Lower lobe of right lung (tissue), 2 donors: ENCODE measurements at regions not wholly inside any gene's neighbourhood (a gene's known extent, or its start where the extent isn't known, plus 50 kb on each side); places are given as distances from the start of the nearest gene placed in this dataset.

Experiments used
- ATAC-seq, 2 donors: fragments of 200-7000 bp; cut with Tn5 transposase; one replicate each; pipeline ENCODE4 v1.9.1; 2020 to 2022; ENCODE audit warnings: mild to moderate bottlenecking in 2 of 2, moderate library complexity in 2 of 2
- DNase-seq: peaks from one replicate; pipeline ENCODE4 v3.0.0-alpha.2; 2020
- H3K27ac ChIP-seq: fragments of 200-600 bp; one replicate; pipeline ENCODE4 v1.8.0; 2022
- H3K27me3 ChIP-seq: fragments of 200-600 bp; one replicate; pipeline ENCODE4 v1.8.0; 2022; ENCODE audit warnings: low read depth
- H3K36me3 ChIP-seq: fragments of 200-600 bp; one replicate; pipeline ENCODE4 v1.8.0; 2022; ENCODE audit warnings: mild to moderate bottlenecking
- H3K4me1 ChIP-seq: fragments of 200-600 bp; one replicate; pipeline ENCODE4 v1.8.0; 2022
- H3K4me3 ChIP-seq: fragments of 200-600 bp; one replicate; pipeline ENCODE4 v1.8.0; 2022; ENCODE audit warnings: mild to moderate bottlenecking
- H3K9me3 ChIP-seq: fragments of 200-600 bp; one replicate; pipeline ENCODE4 v1.8.0; 2022
- intact Hi-C: fragments of 100-400 bp; cut with DNase I; formaldehyde crosslinking; loops from one replicate; pipeline ENCODE4 v1.11.0; 2022
- TF ChIP-seq, protein P1 (sequence below): fragments of 200-600 bp; IDR thresholded peaks from one replicate; pipeline ENCODE4 v1.8.0; 2022; ENCODE audit warnings: antibody characterized with exemption, mild to moderate bottlenecking
- donor health status: DM: no; HTN: yes; CAD: no; lungs with severe emphysema.

DNA sequence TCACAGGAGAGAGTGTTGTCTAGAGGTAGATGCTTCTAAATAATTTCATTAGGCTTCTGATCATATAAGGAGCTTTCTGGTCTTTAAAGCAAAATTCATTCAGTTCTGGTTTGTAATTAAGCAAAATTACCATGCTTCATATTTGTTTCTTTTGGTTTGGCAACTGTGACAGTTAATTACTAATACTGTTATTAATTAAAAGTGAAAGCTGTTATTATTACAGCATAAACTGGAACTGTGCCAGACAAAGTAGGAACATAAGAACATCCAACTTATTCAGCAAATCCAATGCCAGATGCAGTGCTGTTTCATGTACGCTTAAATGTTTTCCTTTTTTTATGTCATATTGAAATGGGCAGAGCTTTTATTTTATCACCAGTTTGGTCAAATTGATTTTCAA, 70.4 kb upstream of the DAB2 start:
- peak overlapping the region; percentile 8 for H3K27ac ChIP-seq
- no peak for ATAC-seq
- H3K36me3 ChIP-seq, result no peaks in the 10 kb centered on the region
- no peak for DNase-seq
- intact Hi-C loops, result no loop called here
- H3K9me3 ChIP-seq, result no peaks in the 10 kb centered on the region
- H3K27me3 ChIP-seq, result no peaks in the 10 kb centered on the region
- no peak overlapping the region for H3K4me3 ChIP-seq
- H3K4me1 ChIP-seq, result peaks cover 19% of the 10 kb centered on the region
- TF ChIP-seq, protein P1, sequence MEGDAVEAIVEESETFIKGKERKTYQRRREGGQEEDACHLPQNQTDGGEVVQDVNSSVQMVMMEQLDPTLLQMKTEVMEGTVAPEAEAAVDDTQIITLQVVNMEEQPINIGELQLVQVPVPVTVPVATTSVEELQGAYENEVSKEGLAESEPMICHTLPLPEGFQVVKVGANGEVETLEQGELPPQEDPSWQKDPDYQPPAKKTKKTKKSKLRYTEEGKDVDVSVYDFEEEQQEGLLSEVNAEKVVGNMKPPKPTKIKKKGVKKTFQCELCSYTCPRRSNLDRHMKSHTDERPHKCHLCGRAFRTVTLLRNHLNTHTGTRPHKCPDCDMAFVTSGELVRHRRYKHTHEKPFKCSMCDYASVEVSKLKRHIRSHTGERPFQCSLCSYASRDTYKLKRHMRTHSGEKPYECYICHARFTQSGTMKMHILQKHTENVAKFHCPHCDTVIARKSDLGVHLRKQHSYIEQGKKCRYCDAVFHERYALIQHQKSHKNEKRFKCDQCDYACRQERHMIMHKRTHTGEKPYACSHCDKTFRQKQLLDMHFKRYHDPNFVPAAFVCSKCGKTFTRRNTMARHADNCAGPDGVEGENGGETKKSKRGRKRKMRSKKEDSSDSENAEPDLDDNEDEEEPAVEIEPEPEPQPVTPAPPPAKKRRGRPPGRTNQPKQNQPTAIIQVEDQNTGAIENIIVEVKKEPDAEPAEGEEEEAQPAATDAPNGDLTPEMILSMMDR, result no peak

DNA sequence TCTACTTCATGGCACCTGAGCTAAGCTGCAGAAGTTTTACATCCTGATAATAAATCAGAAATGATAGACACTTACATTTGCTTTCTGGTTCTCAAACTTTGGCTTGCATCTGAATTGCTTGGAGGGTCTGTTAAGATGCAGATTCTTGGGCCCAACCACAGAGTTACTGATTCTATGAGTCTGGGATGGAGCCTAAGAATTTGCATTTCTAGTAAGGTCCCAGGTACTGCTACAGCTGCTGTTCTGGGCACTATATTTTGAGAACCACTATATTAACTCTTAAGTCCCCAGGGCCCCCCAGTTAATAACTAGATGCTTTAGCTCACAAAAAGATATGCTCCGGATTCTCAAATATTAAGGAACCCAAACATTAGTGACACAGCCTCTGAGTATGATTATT, 69.8 kb upstream of the DAB2 start:
- no peak for DNase-seq
- Histone ChIP-seq H3K9me3 (no peaks in the 10 kb centered on the region), H3K4me3 (no peak overlapping the region), H3K27me3 (no peaks in the 10 kb centered on the region), H3K27ac (peak overlapping the region; percentile 8), H3K4me1 (peaks cover 19% of the 10 kb centered on the region), H3K36me3 (no peaks in the 10 kb centered on the region)
- ATAC-seq, result no peak
- intact Hi-C loops, result no loop called here
- TF ChIP-seq, protein P1, result no peak

GRCh38 chr5:39494107-39494510, 69.3 kb upstream of the DAB2 start:
- H3K27ac ChIP-seq, result peak overlapping the region; percentile 8
- H3K4me1 ChIP-seq, result peaks cover 19% of the 10 kb centered on the region
- DNase-seq, result no peak
- H3K4me3 ChIP-seq, result no peak overlapping the region
- no peaks in the 10 kb centered on the region for H3K27me3 ChIP-seq
- peak in 1 of 2 donors; percentile 16 for ATAC-seq
- no peaks in the 10 kb centered on the region for H3K9me3 ChIP-seq
- TF ChIP-seq, protein P1, result no peak
- intact Hi-C loops, result no loop called here
- H3K36me3 ChIP-seq, result no peaks in the 10 kb centered on the region

GRCh38 chr5:39491210-39491609, 66.4 kb upstream of the DAB2 start:
- peaks cover 17% of the 10 kb centered on the region for H3K4me1 ChIP-seq
- no peak for DNase-seq
- no peak overlapping the region for H3K4me3 ChIP-seq
- ATAC-seq, result no peak
- H3K27me3 ChIP-seq, result no peaks in the 10 kb centered on the region
- no peaks in the 10 kb centered on the region for H3K9me3 ChIP-seq
- no peaks in the 10 kb centered on the region for H3K36me3 ChIP-seq
- TF ChIP-seq, protein P1, result no peak
- intact Hi-C loops, result no loop called here
- H3K27ac ChIP-seq, result no peak overlapping the region

- intact Hi-C loops, result no loop called here
- ATAC-seq, result no peak
Observed at GRCh38 chr5:39489263-39489662, 64.5 kb upstream of the DAB2 start.

More at GRCh38 chr5:39489263-39489662, 64.5 kb upstream of the DAB2 start:
- H3K9me3 ChIP-seq, result no peaks in the 10 kb centered on the region
- H3K27ac ChIP-seq, result no peak overlapping the region
- peaks cover 22% of the 10 kb centered on the region for H3K4me1 ChIP-seq
- no peaks in the 10 kb centered on the region for H3K27me3 ChIP-seq
- DNase-seq, result no peak
- no peaks in the 10 kb centered on the region for H3K36me3 ChIP-seq
- no peak overlapping the region for H3K4me3 ChIP-seq
- TF ChIP-seq, protein P1, result no peak
